GM18519 (cell line): ENCODE measurements at regions not wholly inside any gene's neighbourhood (a gene's known extent, or its start where the extent isn't known, plus 50 kb on each side); places are given as distances from the start of the nearest gene placed in this dataset.
A peak's percentile ranks its signal among the peaks of the same experiment; 100 is the strongest.

ENCODE experiments used
- ATAC-seq: cut with Tn5 transposase; IDR thresholded peaks from one replicate; pipeline ENCODE4 v1.9.1; 2021; ENCODE audit warnings: mild to moderate bottlenecking, moderate library complexity; ENCODE audit not compliant: unreplicated experiment, low FRiP score

DNA sequence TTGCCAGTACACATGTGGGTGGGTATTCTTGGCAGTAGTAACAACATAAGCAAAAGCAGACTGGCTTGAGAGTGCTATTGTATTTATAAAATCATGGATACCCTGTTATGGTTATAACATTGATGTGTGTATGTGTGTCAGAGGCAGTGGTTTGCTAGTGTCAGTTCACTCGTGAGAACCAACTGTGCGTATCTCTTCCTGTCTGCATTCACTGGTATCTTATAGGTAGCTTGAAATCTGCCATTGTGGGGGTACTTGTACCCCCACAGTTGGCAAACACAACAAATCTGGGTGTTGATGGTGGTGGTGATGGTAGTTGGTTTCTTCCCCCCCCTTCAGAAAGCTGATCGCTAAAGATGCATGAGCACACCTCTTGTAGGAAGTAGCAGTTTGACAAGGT is 355.8 kb upstream of the SATB1 start:
- ATAC-seq = no peak

DNA sequence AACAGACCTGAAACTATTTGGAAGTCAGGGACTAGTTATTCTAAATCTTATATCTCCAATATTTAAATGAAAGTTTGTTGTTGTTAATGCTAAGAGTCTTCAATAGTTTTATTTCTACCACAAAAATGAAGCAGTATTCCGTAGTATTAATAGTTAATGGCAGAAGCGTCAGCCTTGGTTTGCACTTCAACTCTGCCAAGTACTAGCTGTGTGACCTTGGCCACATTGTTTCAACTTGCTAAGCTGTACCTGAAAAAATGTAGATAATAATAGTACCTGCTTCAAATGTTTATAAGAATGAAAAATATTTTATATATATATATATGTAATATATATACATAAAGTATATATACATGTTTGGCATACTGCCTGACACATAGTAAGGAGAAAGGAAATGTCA is 354.6 kb upstream of the SATB1 start:
- ATAC-seq = no peak

DNA sequence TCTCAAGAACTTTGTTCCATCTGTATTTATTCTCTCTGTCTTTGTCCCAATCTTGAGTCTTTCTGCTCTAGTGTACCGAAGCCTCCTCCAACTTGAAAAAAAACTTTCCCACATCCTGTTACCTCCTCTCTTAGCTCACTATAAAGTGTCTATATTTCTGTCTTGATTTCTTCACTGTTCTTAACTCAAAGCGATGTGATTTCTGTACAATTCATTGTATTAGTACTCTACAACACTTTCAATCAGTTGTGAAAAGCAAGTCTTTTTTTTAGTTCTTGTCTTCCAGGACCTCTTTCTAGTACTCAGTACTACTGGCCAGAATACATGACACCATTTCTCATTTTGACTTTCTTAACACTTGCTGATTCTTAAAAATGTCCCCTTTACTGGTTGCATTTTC is 353.5 kb upstream of the SATB1 start:
- ATAC-seq = no peak

DNA sequence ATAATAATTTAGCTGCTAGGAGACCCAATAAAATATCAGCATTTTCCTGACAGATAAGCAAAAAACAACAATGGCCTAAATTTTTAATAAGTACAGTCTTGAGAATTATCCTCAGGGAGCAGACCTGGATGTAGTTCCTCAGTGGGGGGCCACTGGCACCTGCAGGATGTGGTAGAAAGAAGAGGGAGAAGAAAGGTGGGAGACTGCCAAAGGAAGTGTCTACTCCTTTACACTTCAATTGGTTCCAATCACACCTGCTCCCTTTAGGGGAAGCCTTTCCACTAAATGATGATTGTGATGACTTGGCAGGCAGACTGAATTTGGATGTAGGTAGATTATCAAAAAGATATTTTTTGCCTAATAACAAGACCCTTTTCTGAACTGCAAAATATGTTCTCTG is 353.0 kb upstream of the SATB1 start:
- ATAC-seq = no peak

- no peak for ATAC-seq
Measured at GRCh38 chr3:18775501-18775900, 350.4 kb upstream of the SATB1 start.

DNA sequence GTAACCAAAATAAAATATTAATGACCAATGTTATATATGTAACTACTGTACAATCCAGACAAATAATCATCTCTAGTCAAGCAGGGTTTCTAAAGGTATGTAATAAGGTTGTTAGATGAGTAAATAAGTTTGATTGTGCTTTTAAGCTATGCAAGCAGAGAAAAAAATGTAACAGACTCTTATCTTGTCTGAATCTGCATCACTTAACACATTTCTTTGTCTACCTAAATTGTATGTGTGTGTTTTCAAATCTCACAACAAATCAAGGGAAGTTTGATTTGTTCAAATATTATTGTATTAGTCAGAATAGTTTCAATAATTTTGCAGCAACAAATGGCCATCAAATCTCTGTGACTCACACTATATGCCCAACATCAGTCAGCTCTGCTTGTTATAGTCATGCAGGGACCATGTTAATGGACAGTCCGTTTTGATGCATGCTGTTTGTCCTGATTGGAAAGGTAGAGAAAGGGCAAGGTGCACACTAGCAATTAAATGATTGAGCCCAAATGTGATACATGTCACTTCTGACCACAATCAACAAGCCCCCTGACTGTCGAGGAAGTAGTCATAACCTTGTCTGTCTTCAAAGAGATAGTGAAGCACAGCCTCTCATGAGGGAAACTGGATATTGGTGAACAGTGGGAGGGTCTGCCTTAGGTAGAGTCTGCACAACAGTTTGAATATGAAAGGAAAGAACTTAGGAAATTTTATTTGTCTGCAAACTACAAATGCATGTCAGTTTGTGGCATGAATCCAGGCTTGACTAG is 349.4 kb upstream of the SATB1 start:
- ATAC-seq = no peak

DNA sequence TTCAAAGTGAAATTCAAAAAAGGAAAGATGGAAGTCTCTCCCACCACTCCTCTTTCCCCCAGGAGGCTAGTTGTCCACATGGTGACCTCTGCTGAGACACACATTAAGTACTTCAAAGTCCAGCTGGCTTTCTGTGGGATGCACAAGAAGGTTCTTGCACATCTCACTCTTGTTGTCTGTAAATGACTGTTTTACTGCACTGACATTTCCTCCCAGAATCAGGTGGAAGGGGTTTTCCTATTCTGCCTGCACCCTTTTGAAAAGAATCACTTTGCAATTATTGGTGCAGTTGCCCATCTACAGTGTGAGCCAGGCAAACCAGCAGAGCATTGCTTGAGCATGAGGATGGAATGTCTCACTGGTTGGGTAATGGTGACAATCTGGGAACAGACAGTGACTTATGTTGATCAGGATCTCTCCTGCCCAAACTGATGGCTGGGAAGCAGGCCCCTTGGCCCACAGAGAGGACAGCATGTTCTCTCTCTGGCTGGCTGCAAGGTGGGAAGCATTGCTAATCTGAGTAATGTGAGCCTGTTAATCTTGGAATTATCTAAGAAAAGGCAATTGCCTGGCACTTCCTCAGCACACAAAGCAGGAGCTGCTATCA is 347.7 kb upstream of the SATB1 start:
- ATAC-seq = no peak

- ATAC-seq = no peak
Measured at GRCh38 chr3:18771931-18772330, 346.8 kb upstream of the SATB1 start.

DNA sequence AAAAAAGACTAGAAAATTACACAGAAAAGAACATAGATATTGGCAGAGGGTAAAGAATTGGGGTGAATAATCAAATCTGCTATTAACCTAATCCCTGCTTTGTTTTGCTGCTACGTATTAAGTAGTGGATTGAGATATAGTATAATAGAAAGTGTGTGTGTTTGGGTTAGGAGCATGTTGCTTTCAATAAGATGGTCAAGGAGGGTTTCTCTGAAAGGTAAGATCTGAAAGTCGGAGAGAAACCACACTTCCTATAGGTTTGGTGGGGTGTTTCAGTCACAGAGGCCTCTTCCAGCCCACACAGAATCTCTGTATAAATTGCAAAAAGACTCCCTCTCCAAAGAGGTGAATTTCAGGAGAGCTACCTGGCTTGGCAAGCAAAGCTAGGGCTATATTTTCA is 345.7 kb upstream of the SATB1 start:
- no peak for ATAC-seq

DNA sequence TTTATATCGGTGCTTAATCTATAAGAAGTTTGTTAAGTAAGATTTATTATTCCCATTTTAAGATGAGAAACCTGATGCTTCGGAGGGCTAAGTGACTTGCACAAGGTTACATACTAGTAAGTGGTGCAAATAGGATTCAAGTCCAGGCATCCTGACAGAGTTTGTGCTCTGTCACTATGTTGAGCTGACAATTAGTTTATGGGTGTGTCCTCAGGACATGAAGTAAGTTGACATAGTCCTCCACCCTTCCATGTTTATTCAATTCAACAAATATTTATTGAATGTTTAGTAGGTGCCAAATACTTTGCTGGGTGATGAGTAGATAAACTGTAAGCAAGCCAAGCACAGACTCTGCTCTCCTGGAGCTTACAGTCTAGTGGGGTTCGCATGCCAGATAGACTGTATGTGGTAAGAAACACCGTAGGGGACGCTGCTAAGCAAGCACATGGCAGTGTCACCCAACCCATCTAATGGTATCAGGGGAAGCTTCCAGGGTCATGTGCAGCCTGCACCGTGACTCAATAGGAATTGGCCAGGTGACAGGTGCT is 342.7 kb upstream of the SATB1 start:
- no peak for ATAC-seq

- no peak for ATAC-seq
Measured at GRCh38 chr3:18766974-18767373, 341.8 kb upstream of the SATB1 start.

DNA sequence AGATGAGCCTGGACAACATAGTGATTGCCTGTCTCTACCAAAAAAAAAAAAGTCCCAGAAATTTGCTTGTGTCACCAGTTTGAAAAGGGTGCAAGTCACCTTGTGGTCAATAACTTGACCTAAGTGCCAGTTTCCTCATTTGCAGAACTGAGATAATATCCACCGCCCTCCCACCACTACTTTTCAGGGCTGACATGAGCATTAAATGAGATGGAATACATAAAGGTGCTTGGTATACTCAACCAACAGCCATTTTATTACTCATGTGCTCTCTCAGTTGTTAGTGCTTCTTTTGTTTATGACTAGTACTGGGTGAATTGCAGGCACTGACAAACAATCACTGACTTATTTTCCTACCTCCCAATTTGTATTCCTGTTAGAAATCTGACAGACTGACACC is 340.5 kb upstream of the SATB1 start:
- no peak for ATAC-seq

DNA sequence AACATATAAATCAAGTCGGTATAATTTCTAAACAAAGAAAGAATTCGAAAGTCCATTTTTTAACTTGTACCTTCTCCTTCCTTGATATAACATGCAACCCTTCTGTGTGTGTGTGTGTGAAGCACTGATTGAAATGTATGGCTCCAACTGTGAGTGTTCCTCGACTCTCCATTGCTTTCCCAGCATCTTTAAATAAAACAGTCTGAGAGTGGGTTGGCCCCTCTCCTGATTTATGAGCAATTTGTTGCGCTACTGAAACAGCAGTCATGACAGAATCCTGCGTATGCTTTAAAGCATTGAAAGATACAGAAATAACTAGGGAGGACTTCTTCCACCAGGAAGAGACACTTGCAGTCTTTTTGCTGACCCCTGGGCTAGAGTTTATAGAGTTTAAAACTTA is 340.0 kb upstream of the SATB1 start:
- no peak for ATAC-seq

GRCh38 chr3:18761530-18761929 is 336.4 kb upstream of the SATB1 start:
- no peak for ATAC-seq

DNA sequence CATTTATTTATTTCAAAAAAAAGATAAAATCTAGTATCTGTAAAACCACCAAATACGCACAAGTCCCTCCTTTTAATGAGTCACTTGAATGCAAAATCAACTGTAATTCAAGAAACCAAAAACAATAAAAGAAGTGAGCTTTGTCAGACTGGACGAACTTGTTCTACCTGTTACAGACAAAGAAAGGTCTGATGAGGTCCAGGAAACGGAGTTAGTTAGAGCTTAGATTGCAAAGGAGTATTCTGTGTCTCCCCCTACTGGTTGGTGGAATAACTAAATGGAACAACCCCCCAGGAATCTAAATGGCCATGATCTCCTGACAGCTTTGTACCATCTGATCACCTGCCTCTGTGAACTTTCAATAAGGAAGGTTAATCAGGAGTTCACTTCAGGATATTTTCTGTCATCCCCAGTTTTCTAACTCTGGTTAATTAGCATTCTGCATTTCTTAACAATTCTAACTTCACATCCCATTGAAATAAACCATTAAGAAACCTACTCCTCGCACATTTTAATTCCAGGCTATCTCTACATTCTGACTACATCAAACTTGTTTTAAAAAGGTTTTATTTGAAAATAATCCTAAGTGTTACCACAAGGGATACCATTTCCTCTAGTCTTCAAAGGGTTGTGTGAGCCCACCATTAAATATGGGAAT is 333.0 kb upstream of the SATB1 start:
- peak; percentile 88 for ATAC-seq

DNA sequence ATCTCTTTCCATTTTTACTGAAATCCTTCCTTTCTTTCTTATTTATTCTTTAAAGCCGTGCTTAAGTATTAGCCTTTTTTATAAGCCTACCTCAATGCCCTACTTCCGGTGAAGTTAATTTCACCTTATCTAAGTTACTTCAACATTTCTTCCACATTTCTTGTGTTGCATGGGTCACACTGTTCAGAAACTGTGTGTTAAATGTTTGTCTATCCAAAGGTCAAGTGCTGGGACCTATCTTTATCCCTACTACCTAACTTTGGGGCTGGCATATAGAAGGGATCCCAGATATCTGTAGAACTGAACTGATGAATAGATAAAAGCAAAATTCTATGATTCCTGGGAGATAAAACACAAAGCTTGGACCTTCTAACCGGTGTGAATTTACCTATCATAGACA is 332.3 kb upstream of the SATB1 start:
- no peak for ATAC-seq

DNA sequence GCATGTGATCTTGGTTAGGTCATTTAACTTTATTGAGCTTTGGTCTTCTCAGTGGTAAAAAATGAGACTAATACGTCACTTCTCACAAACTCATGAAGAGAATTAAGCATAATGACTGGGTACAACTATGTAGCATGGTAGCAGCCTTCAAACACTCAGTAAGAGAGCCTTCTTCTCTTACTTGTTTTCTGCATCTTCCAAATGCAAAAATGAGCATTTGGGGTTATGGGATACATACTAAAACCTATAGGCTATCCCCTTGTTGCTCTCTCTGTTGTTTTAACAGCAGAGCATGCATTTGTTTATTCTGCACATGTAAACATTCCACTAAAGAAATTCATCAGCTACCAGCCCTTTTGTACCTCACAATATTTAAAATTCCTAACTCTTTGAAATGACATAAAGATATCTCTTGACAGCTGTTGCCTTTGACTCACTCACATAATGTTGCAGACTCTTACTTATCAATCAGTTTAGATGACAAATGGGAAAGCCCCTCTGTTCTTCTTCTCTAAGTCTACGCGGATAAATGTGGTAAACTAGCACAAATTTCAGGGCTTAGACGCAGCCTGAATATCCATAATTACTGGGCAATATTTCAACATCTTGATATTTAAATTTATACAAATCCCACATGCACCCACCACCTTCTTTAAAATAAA is 327.3 kb upstream of the SATB1 start:
- no peak for ATAC-seq

- ATAC-seq = peak; percentile 67
Measured at GRCh38 chr3:18751514-18751913, 326.4 kb upstream of the SATB1 start.

- ATAC-seq = peak; percentile 48
Measured at GRCh38 chr3:18747383-18747782, 322.2 kb upstream of the SATB1 start.

DNA sequence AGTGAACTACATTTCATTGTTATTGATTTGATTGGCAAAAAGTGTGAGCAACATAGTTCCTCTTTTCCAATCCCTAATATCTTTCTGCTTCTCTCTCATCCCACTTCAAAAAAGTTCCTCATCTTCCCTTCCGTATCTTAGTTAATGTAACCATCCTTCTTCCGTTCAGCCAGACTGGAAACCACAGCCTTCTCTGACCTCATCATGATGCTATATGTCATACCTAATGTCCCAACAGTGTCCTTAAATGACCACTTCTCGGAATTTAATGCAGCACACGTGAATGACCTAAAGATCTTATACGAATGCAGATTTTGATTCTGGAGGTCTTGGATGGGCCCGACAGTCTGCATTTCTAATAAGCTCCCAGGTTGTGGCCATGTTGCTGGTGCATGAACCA is 320.3 kb upstream of the SATB1 start:
- no peak for ATAC-seq

DNA sequence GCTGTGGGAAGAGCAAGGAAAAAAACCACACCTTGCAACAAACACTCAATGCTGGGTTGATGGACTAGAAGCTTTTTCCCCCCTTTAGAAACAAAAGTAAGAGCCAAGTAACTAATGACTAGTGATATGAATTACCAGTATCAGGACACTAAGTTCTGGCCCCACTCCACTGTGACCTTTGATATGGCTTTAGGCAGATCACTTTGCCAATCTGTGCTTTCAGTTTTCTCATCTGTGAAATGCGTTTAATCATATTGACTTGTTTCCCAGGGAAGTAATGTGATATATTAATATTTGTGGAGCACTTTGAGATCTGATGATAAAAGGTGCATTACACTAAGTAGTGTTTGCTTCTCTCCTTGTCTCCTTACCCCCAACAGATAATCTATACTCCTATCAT is 319.3 kb upstream of the SATB1 start:
- no peak for ATAC-seq
